ENCODE measurements at regions not wholly inside any gene's neighbourhood (a gene's known extent, or its start where the extent isn't known, plus 50 kb on each side); places are given as distances from the start of the nearest gene placed in this dataset.

GRCh38 chr7:131186816-131187215 is 140.9 kb upstream of the MKLN1 start:
- no peak for DNase-seq (ENCODE audit: low read depth)

DNA sequence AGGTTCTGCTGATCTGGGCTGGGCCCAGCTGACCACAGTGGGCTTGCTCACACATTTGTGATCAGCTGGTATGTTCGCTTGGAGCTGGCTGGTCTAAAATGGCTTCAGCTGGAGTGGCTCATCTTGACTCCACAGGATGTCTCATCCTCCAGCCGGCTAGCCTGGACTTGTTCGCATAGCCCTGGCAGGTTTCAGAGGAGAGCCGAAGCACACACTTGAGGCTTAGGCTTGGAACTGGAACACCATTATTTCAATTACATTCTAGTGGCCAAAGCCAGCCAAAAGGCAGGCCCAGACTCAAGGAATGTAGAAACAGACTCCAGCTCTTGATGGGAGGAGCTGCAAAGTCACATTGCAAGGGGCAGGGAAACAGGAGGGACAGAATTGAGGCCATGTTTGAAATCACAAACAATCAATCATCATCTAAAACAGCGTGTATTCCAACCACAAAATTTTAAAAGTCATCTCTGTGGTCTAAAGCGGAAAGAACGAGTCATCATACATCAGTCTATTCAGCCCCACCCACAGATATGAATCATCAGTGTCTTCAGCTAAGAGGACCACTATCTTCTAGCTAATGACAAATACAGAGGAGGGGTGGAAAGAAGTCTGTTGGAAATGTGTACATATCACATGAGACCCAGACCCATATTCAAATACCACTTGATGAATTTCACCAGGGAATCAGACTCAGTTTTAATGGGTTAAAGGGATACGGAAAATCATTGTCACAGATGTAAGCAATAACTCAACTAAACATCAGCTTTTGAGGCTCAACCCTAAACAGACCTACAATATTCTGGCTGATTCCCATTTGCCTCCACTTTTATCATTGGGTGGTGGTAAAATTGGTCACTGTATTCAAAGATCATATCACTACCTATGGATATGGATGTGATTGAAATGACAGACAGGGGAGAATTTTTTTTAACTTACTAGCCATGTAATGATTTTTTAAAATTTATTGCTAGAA is 139.0 kb upstream of the MKLN1 start:
- DNase-seq (ENCODE audit: low read depth) = peak; percentile 30

DNA sequence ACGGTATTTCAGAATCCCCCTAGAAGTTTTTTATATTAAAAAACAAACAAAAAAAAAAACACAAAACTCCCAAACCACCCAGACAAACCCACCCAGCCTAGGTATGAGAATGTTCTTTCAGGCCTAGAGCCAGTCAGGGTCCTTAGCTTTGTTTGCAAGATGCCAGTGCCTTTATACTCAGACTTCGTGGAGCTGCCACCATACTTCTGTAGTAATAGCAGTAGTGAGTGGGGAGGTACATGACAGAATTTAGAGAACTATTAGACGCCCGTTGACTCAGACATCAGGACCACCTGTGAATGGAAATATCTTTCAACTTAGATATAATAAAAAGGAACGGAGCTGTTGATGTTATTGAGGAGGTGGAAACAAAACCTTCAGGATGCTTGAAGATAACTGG is 138.2 kb upstream of the MKLN1 start:
- no peak for DNase-seq (ENCODE audit: low read depth)

DNA sequence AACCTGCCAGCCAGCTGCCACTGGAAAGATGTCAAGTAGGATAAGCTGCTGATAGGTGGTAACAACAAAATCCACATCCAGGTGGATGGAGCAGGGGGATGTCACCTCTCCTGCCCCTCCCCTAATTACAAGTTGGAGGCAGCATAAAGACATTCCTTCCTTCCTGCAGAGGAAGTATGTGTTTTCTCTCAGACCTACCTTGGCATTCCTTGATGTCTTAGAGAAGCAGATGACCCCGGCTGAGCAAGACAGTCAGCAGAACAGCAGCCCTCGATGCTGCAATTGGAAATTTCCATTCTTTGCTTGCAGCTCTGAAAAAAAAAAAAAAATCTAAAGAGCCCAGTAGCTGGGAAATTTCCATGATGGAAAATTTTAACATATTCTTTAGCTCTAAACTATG is 137.5 kb upstream of the MKLN1 start:
- no peak for DNase-seq (ENCODE audit: low read depth)

DNA sequence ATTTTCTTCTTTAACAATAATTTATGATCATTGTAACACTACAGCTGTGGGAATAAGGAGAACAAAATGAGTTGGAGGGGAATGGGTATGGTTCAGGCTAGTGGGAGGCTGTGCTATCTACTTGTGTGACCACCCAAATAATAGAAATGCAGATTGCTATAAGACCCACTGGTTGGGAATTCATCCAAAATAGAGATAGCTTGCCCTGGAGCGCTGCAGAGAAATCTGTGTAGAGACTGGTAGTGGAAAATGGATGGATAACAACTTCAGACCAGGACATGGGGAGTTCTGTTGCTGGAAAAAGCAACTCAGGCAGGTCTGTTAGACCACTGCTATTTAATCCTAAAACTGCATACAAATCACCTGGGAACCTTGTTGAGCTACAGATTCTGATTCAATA is 137.1 kb upstream of the MKLN1 start:
- no peak for DNase-seq (ENCODE audit: low read depth)

DNA sequence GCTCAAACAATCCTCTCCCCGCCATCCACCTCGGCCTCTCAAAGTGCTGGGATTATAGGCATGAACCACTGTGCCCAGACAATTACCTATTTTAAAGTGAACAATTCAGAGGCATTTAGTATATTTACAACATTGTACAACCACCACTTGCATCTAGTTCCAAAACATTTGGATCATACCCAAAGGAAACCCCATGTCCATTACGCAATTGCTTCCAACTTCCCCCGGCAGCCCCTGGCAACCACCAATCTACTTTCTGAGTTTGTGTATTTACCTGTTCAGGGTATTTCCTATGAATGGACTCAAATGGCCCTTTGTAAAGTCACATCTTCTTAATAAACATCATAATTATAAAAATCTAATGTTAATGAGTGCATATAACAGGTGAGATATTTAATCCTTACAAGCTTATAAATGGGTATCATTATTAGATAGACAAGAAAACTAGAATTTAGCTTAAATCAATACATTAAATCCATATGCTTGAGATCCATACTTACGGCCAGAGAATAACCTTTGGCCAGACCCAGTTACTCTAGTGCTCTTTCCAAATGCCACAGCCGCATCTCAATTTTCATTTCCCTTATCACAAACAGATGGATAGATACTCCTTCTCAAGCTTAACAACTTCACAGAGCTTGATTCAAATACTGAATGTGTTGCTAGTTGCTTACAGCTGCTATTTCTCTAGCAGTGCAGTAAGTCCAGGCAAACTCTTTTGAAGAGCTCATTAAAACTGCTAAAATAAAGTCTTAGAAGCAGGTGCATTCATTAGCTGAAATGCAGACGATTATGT is 133.4 kb upstream of the MKLN1 start:
- DNase-seq (ENCODE audit: low read depth) = no peak

GRCh38 chr7:131196803-131197202 is 130.9 kb upstream of the MKLN1 start:
- no peak for DNase-seq (ENCODE audit: low read depth)

DNA sequence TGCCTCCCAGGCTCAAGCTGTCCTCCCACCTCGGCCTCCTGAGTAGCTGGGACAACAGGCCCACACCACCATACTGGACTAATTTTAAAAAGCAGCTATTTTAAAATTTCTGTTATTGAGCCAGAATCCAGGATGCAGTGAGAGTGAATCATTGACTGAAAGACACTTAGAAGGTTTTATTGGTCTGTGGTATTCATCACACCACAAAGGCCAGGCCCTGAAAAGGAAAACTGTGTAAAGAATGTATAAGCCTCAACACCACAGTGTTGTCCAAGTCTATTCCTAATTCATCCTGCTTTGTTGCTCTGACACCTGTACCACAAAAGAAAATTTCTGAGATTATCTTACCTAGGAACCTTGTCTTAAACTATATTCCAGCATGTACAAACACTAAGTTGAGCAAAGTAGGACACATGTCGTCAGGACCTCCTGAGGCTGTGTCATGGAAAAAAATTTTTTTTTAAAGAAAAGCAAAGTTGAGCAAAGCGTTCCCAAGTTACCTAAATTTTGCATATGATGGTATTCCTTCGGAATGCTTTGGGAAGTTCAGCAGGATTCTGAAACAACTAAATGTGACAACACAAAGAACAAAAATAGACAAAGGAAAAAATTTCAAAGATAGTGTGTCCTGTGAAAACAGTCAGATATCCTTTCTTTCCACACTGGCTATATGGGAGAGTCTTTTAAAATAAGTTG is 129.6 kb upstream of the MKLN1 start:
- DNase-seq (ENCODE audit: low read depth) = no peak

DNA sequence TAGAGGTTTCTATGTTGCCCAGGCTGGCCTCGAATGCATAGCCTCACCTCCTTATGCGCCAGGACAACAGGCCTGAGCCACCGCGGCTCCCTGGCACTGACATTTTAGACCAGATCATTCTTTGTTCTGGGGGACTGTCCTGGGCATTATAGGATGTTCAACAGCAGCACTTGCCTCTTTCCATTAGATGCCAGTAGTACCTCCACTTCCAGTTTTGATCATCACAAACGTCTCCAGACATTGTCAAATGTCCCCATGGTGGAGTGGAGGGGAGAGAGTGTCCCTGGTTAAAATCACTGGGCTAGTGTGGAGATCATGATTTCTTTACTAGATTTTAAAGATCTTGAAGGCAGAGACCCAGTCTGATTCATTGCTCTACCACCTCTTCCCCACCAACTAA is 125.2 kb upstream of the MKLN1 start:
- no peak for DNase-seq (ENCODE audit: low read depth)

DNA sequence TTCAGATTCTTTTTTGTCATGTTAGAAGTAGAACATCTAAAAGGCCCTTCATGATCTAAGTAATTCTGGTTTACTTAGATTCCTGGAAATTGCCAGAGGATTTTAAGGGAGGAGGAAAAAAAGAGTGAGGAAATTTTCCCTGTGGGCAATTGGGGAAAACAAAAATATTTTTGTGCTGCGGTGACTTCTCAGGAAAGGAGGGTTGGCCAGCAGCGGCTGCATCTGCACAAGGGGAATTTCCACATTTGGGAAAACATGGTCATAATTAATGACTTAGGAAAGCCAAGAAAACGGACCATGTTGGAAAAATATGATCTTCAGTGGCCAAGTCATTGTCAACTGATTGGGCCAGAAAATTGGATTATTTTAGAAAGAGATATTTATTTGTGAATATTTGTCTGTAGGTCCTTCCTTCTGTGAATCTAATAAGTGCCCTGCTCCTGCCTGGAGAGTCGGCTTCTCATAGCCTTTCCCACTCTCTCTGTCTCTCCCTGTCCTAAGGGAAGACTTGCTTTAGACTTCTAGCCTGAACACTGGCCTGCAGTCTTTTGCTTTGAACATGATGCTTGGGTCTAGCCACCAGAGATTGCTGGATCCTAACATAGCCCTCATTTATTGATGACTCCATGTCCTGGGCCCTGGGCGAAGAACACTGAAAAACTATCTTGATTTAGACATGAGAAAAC is 124.2 kb upstream of the MKLN1 start:
- no peak for DNase-seq (ENCODE audit: low read depth)

DNA sequence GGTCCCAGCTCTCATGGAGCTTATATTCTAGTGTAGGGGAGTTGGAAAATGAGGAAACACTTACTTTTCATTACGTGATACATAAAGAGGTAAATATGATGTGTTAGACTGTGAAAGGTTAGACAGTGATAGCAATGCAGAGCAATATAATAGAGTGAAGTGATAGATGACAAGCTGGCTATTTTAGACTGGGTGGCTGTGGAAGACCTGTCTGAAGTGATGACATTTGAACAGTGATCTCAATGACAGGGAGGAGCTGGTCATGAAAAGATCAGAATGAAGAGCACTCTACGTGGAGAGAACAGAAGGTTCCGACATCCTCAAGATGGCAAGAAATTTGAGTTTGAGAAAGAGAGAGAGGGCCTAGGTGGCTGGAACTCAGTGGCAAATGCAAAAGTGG is 118.9 kb upstream of the MKLN1 start:
- no peak for DNase-seq (ENCODE audit: low read depth)

DNA sequence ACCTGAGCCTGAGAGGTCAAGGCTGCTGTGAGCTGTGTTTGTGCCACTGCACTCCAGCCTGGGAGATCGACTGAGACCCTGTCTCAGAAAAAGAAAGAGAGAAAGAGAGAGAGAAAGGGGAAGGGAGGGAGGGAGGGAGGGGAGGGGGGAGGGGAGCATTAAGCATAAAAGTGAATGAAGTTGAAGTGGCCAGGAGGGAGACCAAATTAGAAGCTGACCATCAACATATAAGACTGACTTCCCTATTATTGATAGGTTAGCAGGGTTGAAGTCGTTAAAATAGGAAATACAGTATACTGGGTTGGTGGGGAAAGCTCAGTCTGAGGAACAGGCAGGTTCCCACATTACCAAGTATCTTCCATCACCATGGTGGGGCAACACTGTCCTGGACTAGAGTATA is 117.1 kb upstream of the MKLN1 start:
- DNase-seq (ENCODE audit: low read depth) = no peak

- no peak for DNase-seq (ENCODE audit: low read depth)
Observed at GRCh38 chr7:131211500-131211899, 116.2 kb upstream of the MKLN1 start.

GRCh38 chr7:131212114-131212513 is 115.6 kb upstream of the MKLN1 start:
- DNase-seq (ENCODE audit: low read depth) = no peak

- no peak for DNase-seq (ENCODE audit: low read depth)
Observed at GRCh38 chr7:131218727-131219128, 108.9 kb upstream of the MKLN1 start.

GRCh38 chr7:131219312-131220041 is 108.2 kb upstream of the MKLN1 start:
- DNase-seq (ENCODE audit: low read depth) = no peak

- DNase-seq (ENCODE audit: low read depth) = no peak
Observed at GRCh38 chr7:131221061-131221460, 106.6 kb upstream of the MKLN1 start.

DNA sequence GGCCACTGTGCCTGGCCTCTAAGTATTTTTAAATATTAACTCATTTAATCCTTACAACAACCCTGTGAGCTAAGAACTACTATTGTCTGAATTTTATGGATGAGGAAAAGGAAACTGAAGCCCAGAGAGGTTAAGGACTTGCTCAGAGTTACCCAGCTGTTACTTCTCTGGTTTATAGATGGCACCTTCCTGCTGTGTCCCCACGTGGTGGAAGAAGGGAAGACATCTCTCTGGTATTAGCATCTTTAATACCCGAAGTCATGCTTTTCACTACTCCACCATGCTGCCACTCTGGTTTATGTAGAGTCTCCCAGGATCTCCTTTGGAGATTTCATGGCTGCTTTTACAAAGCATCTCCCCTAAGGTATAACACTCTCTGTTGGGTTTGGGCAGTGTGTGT is 105.5 kb upstream of the MKLN1 start:
- DNase-seq (ENCODE audit: low read depth) = no peak

DNA sequence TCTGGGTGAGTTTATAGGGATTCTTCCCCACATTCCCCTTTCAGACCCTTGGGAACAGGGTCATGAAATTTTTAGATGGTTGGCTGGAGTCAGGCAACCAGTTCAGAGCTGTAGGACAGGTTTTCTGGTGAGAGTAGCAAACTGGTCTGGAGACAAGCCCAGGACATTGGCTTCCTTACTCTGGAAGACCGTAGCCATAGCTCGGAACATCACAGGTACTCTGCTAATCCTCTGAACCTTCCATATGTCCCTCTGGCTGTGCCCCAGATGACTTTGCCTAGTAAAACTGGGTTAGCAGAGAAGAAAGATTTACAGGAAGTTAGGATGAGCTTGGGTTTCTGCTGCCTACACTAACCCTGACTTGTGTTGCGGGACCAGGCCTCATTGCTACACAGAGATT is 104.5 kb upstream of the MKLN1 start:
- no peak for DNase-seq (ENCODE audit: low read depth)

GRCh38 chr7:131224996-131225395 is 102.7 kb upstream of the MKLN1 start:
- no peak for DNase-seq (ENCODE audit: low read depth)

All from T follicular helper cell (primary cell).